SK-N-SH (cell line): ENCODE measurements at regions not wholly inside any gene's neighbourhood (a gene's known extent, or its start where the extent isn't known, plus 50 kb on each side); places are given as distances from the start of the nearest gene placed in this dataset.

Experiments used
- CTCF ChIA-PET: fragments of 300-600, 350-600 bp; formaldehyde crosslinking; extraction: SDS; loops from one replicate; lab custom pipeline; 2021; lab: Yijun Ruan, JAX
- POLR2A ChIA-PET: fragments of 350-600 bp; sonication (Branson Sonifier 250); formaldehyde crosslinking; extraction: SDS; loops from one replicate; lab custom pipeline; 2020; ENCODE audit warnings: antibody characterized with exemption, inconsistent platforms; lab: Yijun Ruan, JAX
- DNase-seq: peaks from one replicate; pipeline ENCODE4 v3.0.0; 2012
- H2AFZ ChIP-seq: fragments of 200-600 bp; sonication (generic); 2 replicates; pipeline ENCODE4 v1.8.1; 2016; ENCODE audit warnings: antibody characterized with exemption, mild to moderate bottlenecking, low read depth
- H3F3A ChIP-seq: fragments of 200-600 bp; sonication (generic); replicated peaks from 2 replicates; pipeline ENCODE3; 2016; ENCODE audit warnings: antibody characterized with exemption, mild to moderate bottlenecking; ENCODE audit not compliant: insufficient read depth
- H3K27ac ChIP-seq, 2 experiments: fragments of 200-500 bp in 1 of 2; fragments of 200-600 bp in 1 of 2; sonication (Bioruptor generic) in 1 of 2; sonication (generic), shearing (Covaris generic) in 1 of 2; 2 replicates each; pipeline versions ENCODE4 v1.5.1 to v1.6.1; 2014 to 2016; ENCODE audit warnings: low read depth in 2 of 2, inconsistent platforms in 1 of 2, low read length in 1 of 2, mild to moderate bottlenecking in 1 of 2, mixed read lengths in 1 of 2
- H3K27me3 ChIP-seq: fragments of 200-600 bp; sonication (generic), shearing (Covaris generic); 2 replicates; pipeline ENCODE4 v1.6.1; 2016; ENCODE audit warnings: mixed run types; ENCODE audit not compliant: insufficient read depth
- H3K36me3 ChIP-seq, 2 experiments: fragments of 200-500 bp in 1 of 2; fragments of 200-600 bp in 1 of 2; sonication (Bioruptor generic) in 1 of 2; sonication (generic) in 1 of 2; replicated peaks in 1 of 2; 2 replicates each; pipeline versions ENCODE3 to v1.5.1; 2014 to 2016; ENCODE audit warnings: low read length in 1 of 2, mild to moderate bottlenecking in 1 of 2; ENCODE audit not compliant: insufficient read depth in 2 of 2, control insufficient read depth in 1 of 2
- H3K4me1 ChIP-seq, 2 experiments: fragments of 200-500 bp in 1 of 2; fragments of 200-600 bp in 1 of 2; sonication (Bioruptor generic) in 1 of 2; sonication (generic), shearing (Covaris generic) in 1 of 2; 2 replicates each; pipeline versions ENCODE4 v1.5.1 to v1.6.1; 2014 to 2016; ENCODE audit warnings: low read depth in 1 of 2, low read length in 1 of 2, mixed run types in 1 of 2; ENCODE audit not compliant: insufficient read depth in 2 of 2, control insufficient read depth in 1 of 2
- H3K4me2 ChIP-seq: fragments of 200-600 bp; sonication (generic), shearing (Covaris generic); 2 replicates; pipeline ENCODE4 v1.6.1; 2017; ENCODE audit warnings: mixed run types
- H3K4me3 ChIP-seq, 2 experiments: fragments of 200-500 bp in 1 of 2; fragments of 200-600 bp in 1 of 2; sonication (Bioruptor generic) in 1 of 2; sonication (generic), shearing (Covaris generic) in 1 of 2; 2 replicates each; pipeline versions ENCODE4 v1.5.1 to v1.8.1; 2014 to 2016; ENCODE audit warnings: low read depth in 2 of 2, inconsistent platforms in 1 of 2, low read length in 1 of 2, mild to moderate bottlenecking in 1 of 2, mixed read lengths in 1 of 2, moderate library complexity in 1 of 2
- H3K79me2 ChIP-seq: fragments of 200-600 bp; sonication (generic); 2 replicates; pipeline ENCODE4 v1.8.1; 2017; ENCODE audit warnings: mild to moderate bottlenecking; ENCODE audit not compliant: insufficient read depth
- H3K9ac ChIP-seq: fragments of 200-600 bp; sonication (generic); 2 replicates; pipeline ENCODE4 v1.6.1; 2017; ENCODE audit warnings: mixed run types
- H3K9me2 ChIP-seq: fragments of 200-600 bp; sonication (generic); 2 replicates; pipeline ENCODE4 v1.6.1; 2017; ENCODE audit warnings: mixed run types
- H3K9me3 ChIP-seq: fragments of 200-600 bp; sonication (generic); 2 replicates; pipeline ENCODE4 v1.6.1; 2017; ENCODE audit warnings: mixed run types, mild to moderate bottlenecking, moderate library complexity
- H4K20me1 ChIP-seq: fragments of 200-600 bp; sonication (generic); 2 replicates; pipeline ENCODE4 v1.6.1; 2017; ENCODE audit warnings: mild to moderate bottlenecking, mixed run types; ENCODE audit not compliant: insufficient read depth
- CTCF ChIP-seq: fragments of 200-600 bp; sonication (generic); IDR thresholded peaks from 2 replicates; pipeline ENCODE4 v1.6.1; 2017; ENCODE audit warnings: antibody characterized with exemption, mild to moderate bottlenecking, moderate library complexity
- ELF1 ChIP-seq: IDR thresholded peaks from 2 replicates; pipeline ENCODE4 v1.4.0; 2012
- EP300 ChIP-seq, 2 experiments: IDR thresholded peaks; 2 replicates each; pipeline versions ENCODE4 v1.4.0 to v1.6.1; 2012; ENCODE audit warnings: borderline replicate concordance in 1 of 2, low read depth in 1 of 2, low read length in 1 of 2
- EZH2phosphoT487 ChIP-seq: fragments of 200-600 bp; sonication (generic); IDR thresholded peaks from 2 replicates; pipeline ENCODE4 v1.6.1; 2017; ENCODE audit warnings: low read depth, mixed run types, mild to moderate bottlenecking, antibody characterized with exemption, moderate library complexity, borderline replicate concordance
- FOXJ3 ChIP-seq: sonication (generic); formaldehyde crosslinking; IDR thresholded peaks from 2 replicates; pipeline ENCODE4 v1.5.1; 2020; ENCODE audit warnings: mild to moderate bottlenecking, missing genetic modification reagents
- FOXM1 ChIP-seq: IDR thresholded peaks from 2 replicates; pipeline ENCODE4 v1.4.0; 2012; ENCODE audit warnings: low read depth, mild to moderate bottlenecking
- GABPA ChIP-seq: IDR thresholded peaks from 2 replicates; pipeline ENCODE4 v1.4.0; 2012; ENCODE audit warnings: low read depth, mild to moderate bottlenecking
- GATA2 ChIP-seq: sonication (generic); formaldehyde crosslinking; IDR thresholded peaks from 2 replicates; pipeline ENCODE4 v1.5.0; 2020; ENCODE audit warnings: mild to moderate bottlenecking, missing genetic modification reagents
- JUND ChIP-seq: IDR thresholded peaks from 2 replicates; pipeline ENCODE4 v1.4.0; 2012
- MAX ChIP-seq: IDR thresholded peaks from 2 replicates; pipeline ENCODE4 v1.4.0; 2012; ENCODE audit warnings: low read depth
- MEF2A ChIP-seq: IDR thresholded peaks from 2 replicates; pipeline ENCODE4 v1.4.0; 2012; ENCODE audit warnings: low read depth, borderline replicate concordance
- MXI1 ChIP-seq: IDR thresholded peaks from 2 replicates; pipeline ENCODE4 v1.6.1; 2012; ENCODE audit warnings: mild to moderate bottlenecking, low read depth, low read length, improper control_type of control experiment
- NFIC ChIP-seq: IDR thresholded peaks from 2 replicates; pipeline ENCODE4 v1.4.0; 2012; ENCODE audit warnings: borderline replicate concordance
- POLR2AphosphoS5 ChIP-seq: IDR thresholded peaks from 2 replicates; pipeline ENCODE4 v1.6.1; 2012; ENCODE audit warnings: low read depth, low read length
- RFX5 ChIP-seq: IDR thresholded peaks from 2 replicates; pipeline ENCODE4 v1.6.1; 2012; ENCODE audit warnings: mild to moderate bottlenecking, improper control_type of control experiment, low read length
- SIN3A ChIP-seq: IDR thresholded peaks from 2 replicates; pipeline ENCODE4 v1.6.1; 2012; ENCODE audit warnings: low read depth, mild to moderate bottlenecking, low read length, moderate library complexity, borderline replicate concordance
- SMC3 ChIP-seq: IDR thresholded peaks from 2 replicates; pipeline ENCODE4 v1.6.1; 2012; ENCODE audit warnings: low read depth, low read length, improper control_type of control experiment
- TAF1 ChIP-seq: IDR thresholded peaks from 2 replicates; pipeline ENCODE4 v1.6.1; 2012; ENCODE audit warnings: low read depth, mild to moderate bottlenecking, low read length, moderate library complexity, borderline replicate concordance
- TCF12 ChIP-seq: IDR thresholded peaks from 2 replicates; pipeline ENCODE4 v1.4.0; 2012
- USF2 ChIP-seq: fragments of 150-350 bp; IDR thresholded peaks from 2 replicates; pipeline ENCODE4 v1.6.1; 2017; ENCODE audit warnings: antibody characterized with exemption, low read length, low read depth, borderline replicate concordance
- YY1 ChIP-seq: IDR thresholded peaks from 2 replicates; pipeline ENCODE4 v1.4.0; 2012; ENCODE audit warnings: low read depth, mild to moderate bottlenecking
- WGBS: methylation state at CpG from one replicate; pipeline ENCODE4 v1.1.6; 2017; ENCODE audit warnings: low lambda C conversion rate; 5-methylcytosine and 5-hydroxymethylcytosine counted together

DNA sequence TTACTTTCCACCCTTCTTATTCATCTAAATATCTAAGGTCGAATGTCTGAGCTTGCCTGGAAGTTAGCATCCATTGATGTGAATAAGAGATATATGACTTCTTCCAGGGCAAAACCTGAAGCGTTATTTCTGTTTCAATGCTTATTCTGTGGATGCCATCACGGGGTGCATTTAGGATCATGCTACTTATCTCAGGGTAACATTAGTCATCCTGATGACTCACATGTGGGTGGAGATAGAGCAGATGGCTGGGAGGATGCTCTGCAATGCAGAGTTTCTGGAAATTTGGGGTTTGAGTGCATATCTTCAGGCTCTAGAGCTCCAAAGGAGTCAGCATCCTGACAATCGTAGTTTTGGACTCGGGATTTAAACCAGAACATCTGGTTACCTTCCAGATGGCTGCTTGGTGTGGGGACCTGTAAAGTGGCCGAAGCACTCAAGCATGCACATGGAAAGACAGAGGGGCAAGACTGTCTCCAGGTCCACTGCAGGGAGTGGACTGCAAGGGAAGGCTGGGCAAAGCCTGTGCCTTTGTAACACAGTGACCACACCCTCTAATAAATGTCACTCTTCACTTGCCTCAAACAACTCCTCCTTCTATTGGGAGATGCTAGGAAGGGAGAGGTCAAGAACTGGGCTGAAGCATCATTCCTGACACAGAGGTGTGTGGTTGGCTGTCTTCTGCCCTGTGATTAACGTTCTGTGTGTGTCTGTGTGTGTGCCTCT is 175.2 kb upstream of the SALL1 start:
- Histone ChIP-seq H3K4me2 (no peak overlapping the region), H3K36me3 (no peaks in the 10 kb centered on the region), H3K79me2 (no peaks in the 10 kb centered on the region), H2AFZ (no peak overlapping the region), H3K27ac (no peak overlapping the region), H3K9me2 (no peaks in the 10 kb centered on the region), H3K4me3 (no peak overlapping the region), H3K27me3 (no peaks in the 10 kb centered on the region), H3K9me3 (no peaks in the 10 kb centered on the region; the same call in 1 of the 2 replicates), H3F3A (no peaks in the 10 kb centered on the region), H4K20me1 (no peaks in the 10 kb centered on the region), H3K9ac (no peak overlapping the region), H3K4me1 (peaks cover 0 to 3% of the 10 kb centered on the region in 2 experiments; a peak in 1 of 4 replicates)
- ChIA-PET CTCF (no interaction called here), POLR2A (no interaction called here)
- DNase-seq: no peak
- TF ChIP-seq YY1: no peak
- no peak for TF ChIP-seq MXI1
- no peak for TF ChIP-seq TCF12
- no peak for TF ChIP-seq NFIC
- TF ChIP-seq EP300 (IDR thresholded peaks at IDR 0.05; ENCODE audit: borderline replicate concordance in 1 of 2, low read depth in 1 of 2, low read length in 1 of 2): no peak
- TF ChIP-seq GABPA: no peak
- TF ChIP-seq MEF2A: no peak
- TF ChIP-seq ELF1: no peak
- 10% methylated on average over 7 of the region's 7 CpGs for WGBS

DNA sequence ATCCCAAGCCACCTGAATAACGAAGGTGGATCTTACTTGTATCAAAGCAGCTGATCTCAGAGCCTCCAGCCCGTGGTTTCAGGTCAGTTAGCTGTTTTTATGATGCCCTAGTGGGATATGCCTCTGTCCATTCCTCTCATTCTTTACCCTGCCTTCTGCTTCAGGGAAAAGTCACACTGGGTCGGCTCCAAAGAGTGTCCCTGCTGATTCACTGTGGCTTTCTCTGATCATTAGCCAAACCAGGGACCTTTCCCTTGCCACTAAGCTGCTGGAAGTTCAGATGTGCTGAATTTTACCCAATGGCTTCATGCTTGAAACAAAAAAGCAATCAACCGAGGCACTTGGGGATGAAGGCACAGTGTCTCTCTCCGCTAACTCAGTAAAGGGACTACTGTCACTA is 170.2 kb upstream of the SALL1 start:
- no peaks in the 10 kb centered on the region; a peak in 1 of 4 replicates for H3K4me1 ChIP-seq
- H3K79me2 ChIP-seq: no peaks in the 10 kb centered on the region
- no peak overlapping the region for H3K27ac ChIP-seq
- no peak for DNase-seq
- H3F3A ChIP-seq: no peaks in the 10 kb centered on the region
- no peak overlapping the region for H3K9ac ChIP-seq
- ChIA-PET CTCF (no interaction called here), POLR2A (no interaction called here)
- no peak overlapping the region for H3K4me2 ChIP-seq
- 17% methylated on average over 5 of the region's 5 CpGs for WGBS
- H2AFZ ChIP-seq: no peak overlapping the region
- TF ChIP-seq MXI1: no peak
- TF ChIP-seq MAX: no peak
- no peak for TF ChIP-seq RFX5
- TF ChIP-seq EZH2phosphoT487: no peak
- TF ChIP-seq CTCF: no peak
- no peak for TF ChIP-seq TAF1
- no peak for TF ChIP-seq GATA2 (CRISPR knock-in tag)
- no peak for TF ChIP-seq FOXJ3 (CRISPR knock-in tag)
- TF ChIP-seq JUND: no peak
- no peak for TF ChIP-seq FOXM1
- no peak for TF ChIP-seq USF2
- no peak for TF ChIP-seq SIN3A
- TF ChIP-seq POLR2AphosphoS5: no peak
- TF ChIP-seq SMC3: no peak
- H3K9me2 ChIP-seq: no peaks in the 10 kb centered on the region
- H4K20me1 ChIP-seq: no peaks in the 10 kb centered on the region
- H3K36me3 ChIP-seq: no peaks in the 10 kb centered on the region
- no peaks in the 10 kb centered on the region for H3K27me3 ChIP-seq
- H3K9me3 ChIP-seq: no peaks in the 10 kb centered on the region; the same call in 1 of the 2 replicates
- H3K4me3 ChIP-seq: no peak overlapping the region
